ENCODE measurements at regions not wholly inside any gene's neighbourhood (a gene's known extent, or its start where the extent isn't known, plus 50 kb on each side); places are given as distances from the start of the nearest gene placed in this dataset.

DNA sequence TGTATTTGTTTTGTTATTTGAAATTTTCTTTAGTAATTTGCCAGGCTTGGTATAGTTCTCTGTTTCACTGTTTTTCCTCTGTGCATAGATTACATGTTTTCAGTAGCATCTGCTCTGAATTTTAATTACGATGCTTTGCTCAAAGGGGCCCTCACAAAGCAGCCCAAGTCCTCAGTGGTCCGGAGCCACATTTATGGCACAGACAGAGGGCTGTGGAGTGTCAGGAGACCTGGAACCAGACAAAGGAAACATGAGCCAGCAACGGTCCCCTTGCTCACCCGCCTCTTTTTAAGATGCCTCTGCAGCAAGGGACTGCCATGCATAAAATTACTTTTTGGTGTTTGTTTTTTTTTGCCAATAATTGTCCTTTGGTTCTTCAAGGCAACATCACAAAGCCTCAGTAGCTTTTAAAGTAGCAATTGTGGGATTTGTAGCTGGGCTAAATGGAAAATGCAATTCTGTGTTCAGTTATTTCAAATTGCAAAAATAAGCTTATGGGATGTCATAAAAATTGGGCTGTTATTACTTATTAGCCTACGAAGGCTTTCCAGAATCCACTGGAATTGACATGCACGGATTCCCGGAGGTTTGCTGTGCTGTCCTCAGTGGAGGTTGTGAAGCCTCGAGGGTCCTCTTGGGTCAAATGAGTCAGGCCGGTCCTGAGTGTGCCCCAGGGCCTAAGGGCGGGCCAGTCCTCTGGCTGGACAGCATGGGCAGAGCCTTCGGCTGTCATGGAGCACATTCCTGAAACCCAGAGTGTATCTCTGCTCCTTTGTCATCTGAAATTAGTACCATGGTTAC lies 422.8 kb downstream of the GLRX3 start:
- TF ChIP-seq POLR2AphosphoS5 (IDR thresholded peaks at IDR 0.05; ENCODE audit: low read depth, low read length): no peak
- TF ChIP-seq, protein P1, sequence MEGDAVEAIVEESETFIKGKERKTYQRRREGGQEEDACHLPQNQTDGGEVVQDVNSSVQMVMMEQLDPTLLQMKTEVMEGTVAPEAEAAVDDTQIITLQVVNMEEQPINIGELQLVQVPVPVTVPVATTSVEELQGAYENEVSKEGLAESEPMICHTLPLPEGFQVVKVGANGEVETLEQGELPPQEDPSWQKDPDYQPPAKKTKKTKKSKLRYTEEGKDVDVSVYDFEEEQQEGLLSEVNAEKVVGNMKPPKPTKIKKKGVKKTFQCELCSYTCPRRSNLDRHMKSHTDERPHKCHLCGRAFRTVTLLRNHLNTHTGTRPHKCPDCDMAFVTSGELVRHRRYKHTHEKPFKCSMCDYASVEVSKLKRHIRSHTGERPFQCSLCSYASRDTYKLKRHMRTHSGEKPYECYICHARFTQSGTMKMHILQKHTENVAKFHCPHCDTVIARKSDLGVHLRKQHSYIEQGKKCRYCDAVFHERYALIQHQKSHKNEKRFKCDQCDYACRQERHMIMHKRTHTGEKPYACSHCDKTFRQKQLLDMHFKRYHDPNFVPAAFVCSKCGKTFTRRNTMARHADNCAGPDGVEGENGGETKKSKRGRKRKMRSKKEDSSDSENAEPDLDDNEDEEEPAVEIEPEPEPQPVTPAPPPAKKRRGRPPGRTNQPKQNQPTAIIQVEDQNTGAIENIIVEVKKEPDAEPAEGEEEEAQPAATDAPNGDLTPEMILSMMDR (IDR thresholded peaks at IDR 0.05): no peak
